H9 (cell line): ENCODE measurements at regions not wholly inside any gene's neighbourhood (a gene's known extent, or its start where the extent isn't known, plus 50 kb on each side); places are given as distances from the start of the nearest gene placed in this dataset.

Experiments
- DNase-seq: peaks from one replicate; pipeline ENCODE4 v3.0.0-alpha.2; 2017
- H2AFZ ChIP-seq: one replicate; pipeline ENCODE4 v1.6.1; 2013; ENCODE audit warnings: mild to moderate bottlenecking, low read length, control low read depth, moderate library complexity
- H2AK5ac ChIP-seq: 2 replicates; pipeline ENCODE4 v1.6.1; 2013; ENCODE audit warnings: low read length, control low read depth, mixed read lengths; ENCODE audit not compliant: insufficient read length
- H2BK120ac ChIP-seq: one replicate; pipeline ENCODE4 v1.6.1; 2013; ENCODE audit warnings: low read depth, mild to moderate bottlenecking, low read length, control low read depth, inconsistent platforms; ENCODE audit not compliant: poor library complexity, severe bottlenecking
- H2BK12ac ChIP-seq: 2 replicates; pipeline ENCODE4 v1.6.1; 2013; ENCODE audit warnings: low read length, control low read depth, mixed read lengths, low read depth; ENCODE audit not compliant: insufficient read length
- H2BK15ac ChIP-seq: 2 replicates; pipeline ENCODE4 v1.6.1; 2013; ENCODE audit warnings: low read depth, low read length, control low read depth
- H2BK20ac ChIP-seq: one replicate; pipeline ENCODE4 v1.6.1; 2013; ENCODE audit warnings: low read depth, mild to moderate bottlenecking, low read length, control low read depth, inconsistent platforms; ENCODE audit not compliant: poor library complexity, severe bottlenecking
- H2BK5ac ChIP-seq: 2 replicates; pipeline ENCODE4 v1.6.1; 2013; ENCODE audit warnings: low read length, control low read depth, mixed read lengths; ENCODE audit not compliant: insufficient read length
- H3K14ac ChIP-seq: 2 replicates; pipeline ENCODE4 v1.6.1; 2013; ENCODE audit warnings: low read length, control low read depth; ENCODE audit not compliant: insufficient read depth
- H3K18ac ChIP-seq: 2 replicates; pipeline ENCODE4 v1.6.1; 2013; ENCODE audit warnings: low read depth, mild to moderate bottlenecking, mixed read lengths, low read length, control low read depth; ENCODE audit not compliant: insufficient read length
- H3K23ac ChIP-seq: 2 replicates; pipeline ENCODE4 v1.6.1; 2013; ENCODE audit warnings: low read length, control low read depth, mixed read lengths, low read depth; ENCODE audit not compliant: insufficient read length
- H3K23me2 ChIP-seq: 2 replicates; pipeline ENCODE4 v1.6.1; 2013; ENCODE audit warnings: low read depth, mild to moderate bottlenecking, mixed read lengths, low read length, control low read depth; ENCODE audit not compliant: insufficient read length, poor library complexity, severe bottlenecking
- H3K27ac ChIP-seq: 2 replicates; pipeline ENCODE4 v1.5.1; 2013; ENCODE audit warnings: low read length, control low read depth, mixed read lengths, low read depth; ENCODE audit not compliant: insufficient read length
- H3K27me3 ChIP-seq: 2 replicates; pipeline ENCODE4 v1.6.1; 2013; ENCODE audit warnings: low read length, control low read depth, inconsistent platforms; ENCODE audit not compliant: insufficient read depth
- H3K4ac ChIP-seq: 2 replicates; pipeline ENCODE4 v1.6.1; 2013; ENCODE audit warnings: low read depth, mild to moderate bottlenecking, control low read depth, inconsistent platforms, low read length, moderate library complexity
- H3K4me1 ChIP-seq: 2 replicates; pipeline ENCODE4 v1.6.1; 2013; ENCODE audit warnings: low read length, control low read depth, inconsistent platforms; ENCODE audit not compliant: insufficient read depth
- H3K4me2 ChIP-seq: 2 replicates; pipeline ENCODE4 v1.6.1; 2013; ENCODE audit warnings: low read length, control low read depth, mixed read lengths; ENCODE audit not compliant: insufficient read length, insufficient read depth
- H3K56ac ChIP-seq: 2 replicates; pipeline ENCODE4 v1.6.1; 2013; ENCODE audit warnings: low read depth, mild to moderate bottlenecking, mixed read lengths, low read length, control low read depth; ENCODE audit not compliant: insufficient read length
- H3K79me1 ChIP-seq: 2 replicates; pipeline ENCODE4 v1.6.1; 2013; ENCODE audit warnings: low read depth, mild to moderate bottlenecking, moderate library complexity, low read length, control low read depth, inconsistent platforms; ENCODE audit not compliant: insufficient read depth, poor library complexity, severe bottlenecking
- H3K79me2 ChIP-seq: 2 replicates; pipeline ENCODE4 v1.6.1; 2013; ENCODE audit warnings: low read length, control low read depth, inconsistent platforms; ENCODE audit not compliant: insufficient read depth
- H3K9ac ChIP-seq: 2 replicates; pipeline ENCODE4 v1.6.1; 2013; ENCODE audit warnings: low read length, control low read depth, mixed read lengths; ENCODE audit not compliant: insufficient read length; ENCODE audit errors: extremely low read depth
- H3K9me3 ChIP-seq: one replicate; pipeline ENCODE4 v1.6.1; 2013; ENCODE audit warnings: low read depth, low read length, inconsistent platforms; ENCODE audit not compliant: control insufficient read depth
- H3T11ph ChIP-seq: one replicate; pipeline ENCODE4 v1.6.1; 2013; ENCODE audit warnings: mild to moderate bottlenecking, low read length, control low read depth, inconsistent platforms
- H4K20me1 ChIP-seq: one replicate; pipeline ENCODE4 v1.6.1; 2013; ENCODE audit not compliant: control insufficient read depth, insufficient read length, insufficient read depth
- H4K5ac ChIP-seq: 2 replicates; pipeline ENCODE4 v1.6.1; 2013; ENCODE audit warnings: low read depth, mild to moderate bottlenecking, mixed read lengths, low read length, control low read depth; ENCODE audit not compliant: insufficient read length
- H4K8ac ChIP-seq: replicated peaks from 2 replicates; pipeline ENCODE4 v1.6.1; 2013; ENCODE audit warnings: low read length, control low read depth, mixed read lengths, low read depth; ENCODE audit not compliant: insufficient read length
- H4K91ac ChIP-seq: 2 replicates; pipeline ENCODE4 v1.6.1; 2013; ENCODE audit warnings: low read depth, mild to moderate bottlenecking, moderate library complexity, mixed read lengths, low read length, control low read depth; ENCODE audit not compliant: insufficient read length
- H3K27ac Mint-ChIP-seq, 3 experiments: 2 replicates in 2 of 3; 3 replicates in 1 of 3; pipeline ENCODE4 v1.8.0; 2020 to 2021; ENCODE audit warnings: mixed read lengths in 3 of 3, mild to moderate bottlenecking in 1 of 3, moderate library complexity in 1 of 3
- H3K27me3 Mint-ChIP-seq: 2 replicates; pipeline ENCODE4 v1.8.0; 2021; ENCODE audit warnings: low read depth, mild to moderate bottlenecking, moderate library complexity, mixed read lengths
- H3K36me3 Mint-ChIP-seq, 3 experiments: 2 replicates in 2 of 3; 3 replicates in 1 of 3; pipeline ENCODE4 v1.8.0; 2020 to 2021; ENCODE audit warnings: low read depth in 3 of 3, mixed read lengths in 3 of 3; ENCODE audit not compliant: insufficient read depth in 1 of 3
- H3K4me1 Mint-ChIP-seq, 2 experiments: 2 replicates each; pipeline ENCODE4 v1.8.0; 2020; ENCODE audit warnings: mixed read lengths in 2 of 2
- H3K4me3 Mint-ChIP-seq, 2 experiments: 2 replicates in 1 of 2; 3 replicates in 1 of 2; pipeline ENCODE4 v1.8.0; 2020 to 2021; ENCODE audit warnings: mild to moderate bottlenecking in 2 of 2, mixed read lengths in 2 of 2, moderate library complexity in 1 of 2
- H3K9me3 Mint-ChIP-seq, 2 experiments: 2 replicates in 1 of 2; 3 replicates in 1 of 2; pipeline ENCODE4 v1.8.0; 2020; ENCODE audit warnings: mild to moderate bottlenecking in 2 of 2, mixed read lengths in 2 of 2, moderate library complexity in 1 of 2
- WGBS: extraction: QIAGEN DNeasy Blood & Tissue Kit; methylation state at CpG from one replicate; pipeline ENCODE4 v1.1.7; 2013; ENCODE audit warnings: missing lambda C conversion rate, low lambda C conversion rate, mixed read lengths; ENCODE audit not compliant: insufficient read length; ENCODE audit errors: extremely low coverage; 5-methylcytosine and 5-hydroxymethylcytosine counted together
- TF ChIP-seq, protein P1 (sequence below): fragments of 200-600 bp; sonication (generic); conservative IDR thresholded peaks from 3 replicates; pipeline ENCODE4 v1.8.0; 2021; ENCODE audit warnings: antibody characterized with exemption, mild to moderate bottlenecking

GRCh38 chr20:23289724-23290395 lies 60.7 kb upstream of the NXT1 start:
- H3K4me2 ChIP-seq, result no peak overlapping the region
- no peaks in the 10 kb centered on the region for H3K9me3 Mint-ChIP-seq
- no peak for DNase-seq
- H3K4me1 ChIP-seq, result no peaks in the 10 kb centered on the region
- H3K4me1 Mint-ChIP-seq, result no peaks in the 10 kb centered on the region
- no peak overlapping the region for H4K91ac ChIP-seq
- no peak overlapping the region for H3K56ac ChIP-seq
- no peaks in the 10 kb centered on the region for H4K20me1 ChIP-seq
- no peak overlapping the region for H2AK5ac ChIP-seq
- H3K27me3 Mint-ChIP-seq, result no peaks in the 10 kb centered on the region; the same call in none of the 2 replicates
- H2BK5ac ChIP-seq, result no peak overlapping the region
- TF ChIP-seq, protein P1, sequence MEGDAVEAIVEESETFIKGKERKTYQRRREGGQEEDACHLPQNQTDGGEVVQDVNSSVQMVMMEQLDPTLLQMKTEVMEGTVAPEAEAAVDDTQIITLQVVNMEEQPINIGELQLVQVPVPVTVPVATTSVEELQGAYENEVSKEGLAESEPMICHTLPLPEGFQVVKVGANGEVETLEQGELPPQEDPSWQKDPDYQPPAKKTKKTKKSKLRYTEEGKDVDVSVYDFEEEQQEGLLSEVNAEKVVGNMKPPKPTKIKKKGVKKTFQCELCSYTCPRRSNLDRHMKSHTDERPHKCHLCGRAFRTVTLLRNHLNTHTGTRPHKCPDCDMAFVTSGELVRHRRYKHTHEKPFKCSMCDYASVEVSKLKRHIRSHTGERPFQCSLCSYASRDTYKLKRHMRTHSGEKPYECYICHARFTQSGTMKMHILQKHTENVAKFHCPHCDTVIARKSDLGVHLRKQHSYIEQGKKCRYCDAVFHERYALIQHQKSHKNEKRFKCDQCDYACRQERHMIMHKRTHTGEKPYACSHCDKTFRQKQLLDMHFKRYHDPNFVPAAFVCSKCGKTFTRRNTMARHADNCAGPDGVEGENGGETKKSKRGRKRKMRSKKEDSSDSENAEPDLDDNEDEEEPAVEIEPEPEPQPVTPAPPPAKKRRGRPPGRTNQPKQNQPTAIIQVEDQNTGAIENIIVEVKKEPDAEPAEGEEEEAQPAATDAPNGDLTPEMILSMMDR, result no peak
- no peaks in the 10 kb centered on the region for H3K9me3 ChIP-seq
- H3K27ac ChIP-seq, result no peak overlapping the region
- no peak overlapping the region for H4K5ac ChIP-seq
- H3K79me2 ChIP-seq, result no peaks in the 10 kb centered on the region
- H3K9ac ChIP-seq, result no peak overlapping the region
- WGBS, result no CpG with 5 or more reads among the region's 7 CpGs
- no peak overlapping the region for H2AFZ ChIP-seq
- no peak overlapping the region for H3K14ac ChIP-seq
- no peaks in the 10 kb centered on the region; a peak in 1 of 7 replicates for H3K36me3 Mint-ChIP-seq
- H2BK12ac ChIP-seq, result no peak overlapping the region
- H2BK20ac ChIP-seq, result no peak overlapping the region
- H3T11ph ChIP-seq, result no peak overlapping the region
- no peak overlapping the region for H2BK15ac ChIP-seq
- H3K4me3 Mint-ChIP-seq, result no peak overlapping the region
- H3K79me1 ChIP-seq, result no peaks in the 10 kb centered on the region
- no peak overlapping the region for H3K27ac Mint-ChIP-seq
- H3K18ac ChIP-seq, result no peak overlapping the region
- no peaks in the 10 kb centered on the region for H3K27me3 ChIP-seq
- H3K4ac ChIP-seq, result no peak overlapping the region
- no peak overlapping the region for H2BK120ac ChIP-seq
- no peak overlapping the region for H4K8ac ChIP-seq
- no peaks in the 10 kb centered on the region for H3K23me2 ChIP-seq
- H3K23ac ChIP-seq, result no peak overlapping the region
